A673 (cell line): ENCODE measurements at regions not wholly inside any gene's neighbourhood (a gene's known extent, or its start where the extent isn't known, plus 50 kb on each side); places are given as distances from the start of the nearest gene placed in this dataset.

Experiments used
- BruUV-seq: library from RNA; stranded (reverse); fragments of 400-500 nt; replicated peaks from 2 replicates; lab custom pipeline; 2021; lab: Mats Ljungman, UMichigan
- CTCF ChIA-PET: fragments of 300-600 bp; sonication (Branson Sonifier 250); formaldehyde crosslinking; loops from one replicate; lab custom pipeline; 2022; ENCODE audit warnings: antibody characterized with exemption; lab: Charles Lee
- POLR2A ChIA-PET: fragments of 300-600 bp; sonication (Branson Sonifier 250); formaldehyde crosslinking; loops from one replicate; lab custom pipeline; 2022; ENCODE audit warnings: antibody characterized with exemption; ENCODE audit not compliant: low non-redundant PET; lab: Charles Lee
- DNase-seq: peaks from one replicate; pipeline ENCODE4 v3.0.0-alpha.2; 2015; ENCODE audit warnings: low spot score
- H3K27ac ChIP-seq: fragments of 200-600 bp; sonication (generic); 2 replicates; pipeline ENCODE4 v1.5.1; 2016; ENCODE audit warnings: mixed run types, low read depth, mild to moderate bottlenecking, mixed read lengths, antibody characterized with exemption, low read length; ENCODE audit not compliant: poor library complexity, severe bottlenecking
- H3K27me3 ChIP-seq: fragments of 200-600 bp; sonication (generic); replicated peaks from 2 replicates; pipeline ENCODE4 v1.6.1; 2017; ENCODE audit warnings: mixed run types, low read depth, mild to moderate bottlenecking, mixed read lengths, antibody characterized with exemption, low read length; ENCODE audit not compliant: insufficient read depth, poor library complexity
- H3K36me3 ChIP-seq: fragments of 200-600 bp; sonication (generic); 2 replicates; pipeline ENCODE4 v1.6.1; 2016; ENCODE audit warnings: mixed run types, mild to moderate bottlenecking, mixed read lengths, antibody characterized with exemption, low read length; ENCODE audit not compliant: insufficient read depth, poor library complexity, severe bottlenecking
- H3K4me1 ChIP-seq: fragments of 200-600 bp; sonication (generic); 2 replicates; pipeline ENCODE4 v1.6.1; 2017; ENCODE audit warnings: mixed run types, mild to moderate bottlenecking, mixed read lengths, antibody characterized with exemption, low read length; ENCODE audit not compliant: insufficient read depth, poor library complexity, severe bottlenecking
- H3K4me3 ChIP-seq: fragments of 200-600 bp; sonication (generic); 2 replicates; pipeline ENCODE4 v1.5.1; 2016; ENCODE audit warnings: low read depth, mixed run types, mild to moderate bottlenecking, mixed read lengths, low read length; ENCODE audit not compliant: poor library complexity, severe bottlenecking
- H3K9me3 ChIP-seq: fragments of 200-600 bp; sonication (generic); 2 replicates; pipeline ENCODE4 v1.6.1; 2016; ENCODE audit warnings: mixed run types, low read depth, mild to moderate bottlenecking, mixed read lengths, antibody characterized with exemption, low read length; ENCODE audit not compliant: poor library complexity, severe bottlenecking
- CTCF ChIP-seq: fragments of 300-800, 200-600 bp; sonication (generic); conservative IDR thresholded peaks from 2 replicates; pipeline ENCODE4 v1.5.1; 2017; ENCODE audit warnings: low read depth, mild to moderate bottlenecking, antibody characterized with exemption, low read length, moderate library complexity, mixed read lengths
- EZH2 ChIP-seq: fragments of 200-600 bp; sonication (generic); IDR thresholded peaks from 2 replicates; pipeline ENCODE4 v1.6.1; 2017; ENCODE audit warnings: borderline replicate concordance, low read depth, mild to moderate bottlenecking, mixed read lengths, antibody characterized with exemption, low read length; ENCODE audit not compliant: poor library complexity, severe bottlenecking
- intact Hi-C: fragments of 100-400 bp; cut with micrococcal nuclease; formaldehyde crosslinking; loops from one replicate; pipeline ENCODE4 v1.10.0; 2022; ENCODE audit not compliant: unreplicated experiment

DNA sequence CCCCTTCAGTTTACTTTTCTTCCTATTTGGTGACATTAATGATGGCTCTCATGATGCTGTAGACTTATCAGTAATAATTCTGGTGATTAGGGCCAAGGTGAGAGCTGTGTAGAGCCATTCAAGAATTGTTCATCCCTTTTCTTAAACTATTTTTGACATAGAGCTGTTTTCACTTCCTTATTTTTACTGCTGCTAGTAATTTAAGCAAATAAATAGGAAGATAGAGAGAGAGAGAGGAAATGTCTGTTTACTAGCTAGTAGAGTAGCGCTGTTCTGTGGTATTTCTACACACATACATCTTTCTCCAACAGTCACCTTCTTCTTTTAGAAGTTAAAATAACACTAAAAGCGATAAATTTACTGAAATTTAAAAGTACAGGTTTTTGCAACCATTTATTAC is 678.0 kb upstream of the ZP4 start:
- H3K27me3 ChIP-seq: no peaks in the 10 kb centered on the region
- BruUV-seq: no TSS peak
- H3K4me1 ChIP-seq: no peaks in the 10 kb centered on the region
- H3K9me3 ChIP-seq: no peaks in the 10 kb centered on the region
- no peak overlapping the region for H3K4me3 ChIP-seq
- no peaks in the 10 kb centered on the region for H3K36me3 ChIP-seq
- ChIA-PET POLR2A (no interaction called here), CTCF (no interaction called here)
- no peak for TF ChIP-seq EZH2
- no peak for TF ChIP-seq CTCF
- intact Hi-C loops: no loop called here
- no peak for DNase-seq
- no peak overlapping the region for H3K27ac ChIP-seq

- DNase-seq: no peak
- Histone ChIP-seq H3K4me3 (no peak overlapping the region), H3K4me1 (no peaks in the 10 kb centered on the region), H3K27ac (no peak overlapping the region), H3K27me3 (no peaks in the 10 kb centered on the region), H3K9me3 (no peaks in the 10 kb centered on the region), H3K36me3 (no peaks in the 10 kb centered on the region)
- ChIA-PET POLR2A (no interaction called here), CTCF (no interaction called here)
- no TSS peak for BruUV-seq
- TF ChIP-seq CTCF (no peak), EZH2 (no peak)
- intact Hi-C loops: no loop called here
Measured at GRCh38 chr1:238562341-238562740, 671.6 kb upstream of the ZP4 start.

DNA sequence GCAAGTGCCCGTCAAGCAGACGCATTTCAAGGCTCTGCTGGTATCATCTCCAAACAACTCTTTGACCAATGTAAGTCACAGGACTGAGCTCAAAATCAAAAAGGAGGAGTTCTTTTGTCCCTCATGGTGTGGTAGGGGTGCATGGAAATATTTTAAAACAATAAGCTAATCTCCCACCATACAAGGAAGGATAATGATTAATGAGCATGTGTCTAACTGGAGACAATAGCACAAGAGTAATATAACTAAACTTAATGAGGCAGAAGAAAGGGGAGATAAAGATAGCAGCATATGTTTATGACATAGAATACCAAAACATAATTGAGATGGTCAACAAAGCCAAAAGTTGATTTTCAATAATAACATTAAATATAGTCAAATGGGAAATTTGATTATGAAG is 668.0 kb upstream of the ZP4 start:
- ChIA-PET CTCF (no interaction called here), POLR2A (no interaction called here)
- no peak overlapping the region for H3K27ac ChIP-seq
- TF ChIP-seq EZH2 (no peak), CTCF (no peak)
- H3K9me3 ChIP-seq: no peaks in the 10 kb centered on the region
- H3K27me3 ChIP-seq: no peaks in the 10 kb centered on the region
- H3K4me3 ChIP-seq: no peak overlapping the region
- BruUV-seq: no TSS peak
- intact Hi-C loops: no loop called here
- no peaks in the 10 kb centered on the region for H3K4me1 ChIP-seq
- no peak for DNase-seq
- H3K36me3 ChIP-seq: no peaks in the 10 kb centered on the region
